ENCODE measurements at regions not wholly inside any gene's neighbourhood (a gene's known extent, or its start where the extent isn't known, plus 50 kb on each side); places are given as distances from the start of the nearest gene placed in this dataset.

- H3K4me1 ChIP-seq (ENCODE audit: insufficient read depth, low read length) = no peaks in the 10 kb centered on the region
- no peak for FAIRE-seq
- no peaks in the 10 kb centered on the region for H3K9me3 ChIP-seq (ENCODE audit: insufficient read depth, low read depth, low read length)
- H2AFZ ChIP-seq (ENCODE audit: low read depth, low read length) = no peak overlapping the region
- Mint-ChIP-seq H3K9me3 (ENCODE audit: unreplicated experiment) (no peaks in the 10 kb centered on the region), H3K36me3 (ENCODE audit: low read depth, unreplicated experiment) (no peaks in the 10 kb centered on the region), H3K4me1 (ENCODE audit: low read depth, unreplicated experiment) (peaks cover 12% of the 10 kb centered on the region), H3K27me3 (ENCODE audit: low read depth, unreplicated experiment) (no peaks in the 10 kb centered on the region), H3K27ac (ENCODE audit: unreplicated experiment) (no peak overlapping the region), H3K4me3 (ENCODE audit: unreplicated experiment) (no peak overlapping the region)
- H3K4me3 ChIP-seq (ENCODE audit: insufficient read depth, low read depth, low read length) = no peak overlapping the region
- TF ChIP-seq CTCF (IDR thresholded peaks at IDR 0.05; ENCODE audit: insufficient read depth, low read depth, low read length) (no peak), EZH2 (IDR thresholded peaks at IDR 0.05; ENCODE audit: insufficient read depth, low read length) (no peak)
- H3K27ac ChIP-seq (ENCODE audit: low read depth, low read length) = no peak overlapping the region
- H3K79me2 ChIP-seq (ENCODE audit: insufficient read depth, low read length) = no peaks in the 10 kb centered on the region
- H3K27me3 ChIP-seq (ENCODE audit: insufficient read depth, low read length) = no peaks in the 10 kb centered on the region
- H4K20me1 ChIP-seq (ENCODE audit: insufficient read depth, low read length) = no peaks in the 10 kb centered on the region
- DNase-seq (ENCODE audit: low read depth) = no peak
- H3K36me3 ChIP-seq (ENCODE audit: insufficient read depth, low read length) = no peaks in the 10 kb centered on the region
- H3K9ac ChIP-seq (ENCODE audit: low read length) = no peak overlapping the region
- no peak overlapping the region for H3K4me2 ChIP-seq (ENCODE audit: low read length)
Observed at GRCh38 chr4:96983830-96984229, 1143.9 kb downstream of the PDHA2 start.

DNA sequence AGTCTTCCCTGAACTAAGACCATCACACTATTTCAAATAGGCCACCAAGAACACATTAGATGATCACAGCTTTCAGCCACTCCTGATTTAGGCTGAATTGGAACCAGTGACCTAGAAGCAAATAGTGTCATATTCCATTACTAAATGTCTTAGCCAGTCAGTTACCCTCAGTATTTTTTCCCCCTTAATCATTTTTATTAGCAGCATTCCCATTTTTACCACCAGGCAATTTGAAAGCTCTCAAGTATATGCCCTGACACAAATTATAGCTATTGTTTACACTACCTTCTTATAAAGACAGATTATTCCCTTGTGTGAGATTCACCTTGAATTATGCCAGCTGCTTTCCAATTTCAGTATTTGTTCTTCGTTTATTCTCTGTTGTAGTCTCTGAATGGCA lies 1146.9 kb downstream of the PDHA2 start:
- DNase-seq (ENCODE audit: low read depth) = no peak

More for the DNA sequence above, 1146.9 kb downstream of the PDHA2 start:
- no peaks in the 10 kb centered on the region for H3K9me3 Mint-ChIP-seq (ENCODE audit: unreplicated experiment)
- FAIRE-seq = no peak
- Histone ChIP-seq H3K36me3 (ENCODE audit: insufficient read depth, low read length) (no peaks in the 10 kb centered on the region), H3K79me2 (ENCODE audit: insufficient read depth, low read length) (no peaks in the 10 kb centered on the region), H2AFZ (ENCODE audit: low read depth, low read length) (no peak overlapping the region), H3K4me3 (ENCODE audit: insufficient read depth, low read depth, low read length) (no peak overlapping the region), H3K9ac (ENCODE audit: low read length) (no peak overlapping the region), H3K27ac (ENCODE audit: low read depth, low read length) (no peak overlapping the region), H3K27me3 (ENCODE audit: insufficient read depth, low read length) (no peaks in the 10 kb centered on the region), H4K20me1 (ENCODE audit: insufficient read depth, low read length) (no peaks in the 10 kb centered on the region), H3K4me2 (ENCODE audit: low read length) (no peak overlapping the region), H3K4me1 (ENCODE audit: insufficient read depth, low read length) (no peaks in the 10 kb centered on the region), H3K9me3 (ENCODE audit: insufficient read depth, low read depth, low read length) (no peaks in the 10 kb centered on the region)
- H3K27me3 Mint-ChIP-seq (ENCODE audit: low read depth, unreplicated experiment) = no peaks in the 10 kb centered on the region
- TF ChIP-seq EZH2 (IDR thresholded peaks at IDR 0.05; ENCODE audit: insufficient read depth, low read length) (no peak), CTCF (IDR thresholded peaks at IDR 0.05; ENCODE audit: insufficient read depth, low read depth, low read length) (no peak)
- peaks cover 12% of the 10 kb centered on the region for H3K4me1 Mint-ChIP-seq (ENCODE audit: low read depth, unreplicated experiment)
- no peaks in the 10 kb centered on the region for H3K36me3 Mint-ChIP-seq (ENCODE audit: low read depth, unreplicated experiment)
- no peak overlapping the region for H3K27ac Mint-ChIP-seq (ENCODE audit: unreplicated experiment)
- H3K4me3 Mint-ChIP-seq (ENCODE audit: unreplicated experiment) = no peak overlapping the region
